GM12865 (cell line): ENCODE measurements at regions not wholly inside any gene's neighbourhood (a gene's known extent, or its start where the extent isn't known, plus 50 kb on each side); places are given as distances from the start of the nearest gene placed in this dataset.
A peak's percentile ranks its signal among the peaks of the same experiment; 100 is the strongest.
"Not testable (repeated sequence)": the region's sequence is repeated elsewhere in the genome, so short reads cannot be mapped to it uniquely, and the experiment has no call there.

Experiments
- DNase-seq: peaks from one replicate; pipeline ENCODE4 v3.0.0; 2010; ENCODE audit warnings: low read depth
- H3K4me3 ChIP-seq: 2 replicates; pipeline ENCODE4 v1.5.1; 2011; ENCODE audit warnings: mild to moderate bottlenecking, low read depth, low read length, control low read depth
- TF ChIP-seq, protein P1 (sequence below): IDR thresholded peaks from 2 replicates; pipeline ENCODE4 v1.5.1; 2011; ENCODE audit warnings: low read length, control low read depth, low read depth, inconsistent platforms; ENCODE audit not compliant: insufficient read depth; ENCODE audit errors: missing control alignments

DNA sequence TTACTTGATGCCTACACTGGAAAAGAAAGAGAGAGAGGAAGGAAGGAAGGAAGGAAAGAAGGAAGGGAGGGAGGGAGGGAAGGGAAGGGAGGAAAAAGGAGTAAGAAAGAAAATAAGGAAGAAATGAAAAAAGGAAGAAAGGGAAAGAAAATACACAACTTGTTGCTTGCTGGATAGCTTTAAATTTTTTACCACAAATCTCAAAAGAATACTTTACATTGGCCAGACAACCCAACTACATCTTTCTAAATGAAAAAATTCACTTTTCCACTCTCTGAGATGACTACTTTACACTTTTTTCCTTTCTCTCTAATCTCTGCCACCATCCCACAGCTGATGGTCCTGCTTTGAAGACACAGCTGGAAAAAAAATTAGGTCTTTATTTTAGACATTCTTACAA lies 228.9 kb upstream of the FAM78B start:
- no peak overlapping the region for H3K4me3 ChIP-seq
- DNase-seq = no peak
- TF ChIP-seq, protein P1, sequence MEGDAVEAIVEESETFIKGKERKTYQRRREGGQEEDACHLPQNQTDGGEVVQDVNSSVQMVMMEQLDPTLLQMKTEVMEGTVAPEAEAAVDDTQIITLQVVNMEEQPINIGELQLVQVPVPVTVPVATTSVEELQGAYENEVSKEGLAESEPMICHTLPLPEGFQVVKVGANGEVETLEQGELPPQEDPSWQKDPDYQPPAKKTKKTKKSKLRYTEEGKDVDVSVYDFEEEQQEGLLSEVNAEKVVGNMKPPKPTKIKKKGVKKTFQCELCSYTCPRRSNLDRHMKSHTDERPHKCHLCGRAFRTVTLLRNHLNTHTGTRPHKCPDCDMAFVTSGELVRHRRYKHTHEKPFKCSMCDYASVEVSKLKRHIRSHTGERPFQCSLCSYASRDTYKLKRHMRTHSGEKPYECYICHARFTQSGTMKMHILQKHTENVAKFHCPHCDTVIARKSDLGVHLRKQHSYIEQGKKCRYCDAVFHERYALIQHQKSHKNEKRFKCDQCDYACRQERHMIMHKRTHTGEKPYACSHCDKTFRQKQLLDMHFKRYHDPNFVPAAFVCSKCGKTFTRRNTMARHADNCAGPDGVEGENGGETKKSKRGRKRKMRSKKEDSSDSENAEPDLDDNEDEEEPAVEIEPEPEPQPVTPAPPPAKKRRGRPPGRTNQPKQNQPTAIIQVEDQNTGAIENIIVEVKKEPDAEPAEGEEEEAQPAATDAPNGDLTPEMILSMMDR = no peak

DNA sequence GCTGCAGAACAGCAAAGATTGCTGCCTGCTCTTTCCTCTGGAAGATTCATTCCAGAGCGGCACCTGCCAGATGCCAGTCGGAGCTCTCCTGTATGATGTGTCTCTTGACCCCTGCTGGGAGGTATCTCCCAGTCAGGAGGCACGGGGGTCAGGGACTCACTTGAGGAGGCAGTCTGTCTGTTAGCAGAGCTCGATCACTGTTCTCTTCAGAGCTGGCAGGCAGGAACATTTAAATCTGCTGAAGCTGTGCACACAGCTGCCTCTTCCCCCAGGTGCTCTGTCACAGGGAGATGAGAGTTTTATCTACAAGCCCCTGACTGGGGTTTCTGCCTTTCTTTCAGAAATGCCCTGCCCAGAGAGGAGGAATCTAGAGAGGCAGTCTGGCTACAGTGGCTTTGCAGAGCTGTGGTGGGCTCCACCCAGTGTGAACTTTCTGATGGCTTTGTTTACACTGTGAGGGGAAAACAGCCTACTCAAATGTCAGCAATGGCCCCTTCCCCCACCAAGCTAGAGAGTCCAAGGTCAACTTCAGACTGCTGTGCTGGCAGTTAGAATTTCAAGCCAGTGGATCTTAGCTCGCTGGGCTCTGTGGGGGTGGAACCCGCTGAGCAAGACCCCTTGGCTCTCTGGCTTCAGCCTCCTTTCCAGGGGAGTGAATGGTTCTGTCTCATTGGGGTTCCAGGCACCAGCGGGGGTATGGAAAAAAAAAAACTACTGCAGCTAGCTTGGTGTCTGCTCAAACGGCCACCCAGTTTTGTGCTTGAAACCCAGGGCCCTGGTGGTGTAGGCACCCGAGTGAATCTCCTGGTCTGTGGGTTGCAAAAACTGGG lies 242.7 kb upstream of the FAM78B start:
- H3K4me3 ChIP-seq, DNase-seq: not testable (repeated sequence)

DNA sequence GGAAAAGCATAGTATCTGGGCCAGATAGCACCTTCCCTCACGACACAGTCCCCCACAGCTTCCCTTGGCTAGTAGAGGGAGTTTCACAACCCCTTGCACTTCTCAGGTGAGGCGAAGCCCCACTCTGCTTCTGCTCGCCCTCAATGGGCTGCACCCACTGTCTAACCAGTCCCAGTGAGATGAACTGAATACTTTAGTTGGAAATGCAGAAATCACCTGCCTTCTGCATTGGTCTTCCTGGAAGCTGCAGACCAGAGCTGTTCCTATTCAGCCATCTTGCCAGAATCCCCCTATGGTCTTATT lies 243.2 kb upstream of the FAM78B start:
- H3K4me3 ChIP-seq = no peak overlapping the region
- TF ChIP-seq, protein P1 = no peak
- no peak for DNase-seq

DNA sequence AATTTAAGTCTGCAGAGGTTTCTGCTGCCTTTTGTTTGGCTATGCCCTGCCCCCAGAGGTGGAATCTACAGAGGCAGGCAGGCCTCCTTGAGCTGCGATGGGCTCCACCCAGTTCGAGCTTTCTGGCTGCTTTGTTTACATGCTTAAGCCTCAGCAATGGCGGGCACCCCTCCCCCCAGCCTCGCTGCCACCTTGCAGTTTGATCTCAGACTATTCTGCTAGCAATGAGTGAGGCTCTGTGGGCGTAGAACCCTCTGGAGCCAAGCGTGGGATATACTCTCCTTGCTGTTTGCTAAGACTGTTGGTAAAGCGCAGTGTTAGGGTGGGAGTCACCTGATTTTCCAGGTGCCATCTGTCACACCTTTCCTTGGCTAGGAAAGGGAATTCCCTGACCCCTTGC lies 250.0 kb upstream of the FAM78B start:
- DNase-seq, H3K4me3 ChIP-seq: not testable (repeated sequence)

DNA sequence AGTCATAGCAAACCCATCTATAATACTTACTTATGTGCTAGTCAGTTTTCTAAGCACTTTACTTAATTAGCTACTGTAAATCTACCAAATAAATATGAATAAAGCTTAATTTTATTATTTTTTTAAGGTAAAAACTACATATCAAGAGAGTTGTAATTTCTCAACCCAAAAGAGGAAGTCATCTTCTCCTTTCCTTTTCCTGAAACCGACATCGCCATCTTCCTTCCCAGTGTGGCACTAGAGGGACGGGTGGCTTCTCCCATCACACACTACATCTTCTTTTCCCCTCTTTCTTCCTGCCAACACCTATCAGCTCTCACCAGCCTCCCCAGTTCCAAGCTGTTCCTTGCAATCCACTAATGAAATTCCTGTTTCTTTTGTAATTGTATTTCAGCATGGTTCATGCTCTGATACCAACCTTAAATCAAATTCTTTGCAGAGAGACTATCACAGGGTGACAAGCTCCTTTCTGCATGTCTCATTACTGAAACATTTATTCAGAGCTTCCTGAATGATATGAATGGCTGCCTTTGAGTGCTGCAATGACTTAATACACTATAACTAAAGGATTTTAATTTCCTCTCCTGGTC lies 251.6 kb upstream of the FAM78B start:
- no peak for DNase-seq
- TF ChIP-seq, protein P1 = no peak
- no peak overlapping the region for H3K4me3 ChIP-seq

DNA sequence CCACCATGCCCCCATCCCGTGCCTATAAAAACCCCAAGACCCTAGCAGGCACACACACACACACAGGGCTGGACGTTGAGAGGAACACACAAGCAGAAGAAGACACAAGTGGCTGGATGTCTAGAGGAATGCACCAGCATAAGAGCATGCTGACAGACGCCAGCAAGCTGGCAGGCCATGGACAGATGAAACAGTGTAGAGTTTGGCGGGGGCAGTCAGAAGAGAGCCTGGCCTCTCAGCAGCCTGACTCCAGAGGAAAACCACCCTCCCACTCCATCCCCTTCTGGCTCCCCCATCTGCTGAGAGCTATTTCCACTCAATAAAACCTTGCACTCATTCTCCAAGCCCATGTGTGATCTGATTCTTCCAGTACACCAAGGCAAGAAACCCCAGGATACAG lies 255.8 kb upstream of the FAM78B start:
- DNase-seq, H3K4me3 ChIP-seq: not testable (repeated sequence)

DNA sequence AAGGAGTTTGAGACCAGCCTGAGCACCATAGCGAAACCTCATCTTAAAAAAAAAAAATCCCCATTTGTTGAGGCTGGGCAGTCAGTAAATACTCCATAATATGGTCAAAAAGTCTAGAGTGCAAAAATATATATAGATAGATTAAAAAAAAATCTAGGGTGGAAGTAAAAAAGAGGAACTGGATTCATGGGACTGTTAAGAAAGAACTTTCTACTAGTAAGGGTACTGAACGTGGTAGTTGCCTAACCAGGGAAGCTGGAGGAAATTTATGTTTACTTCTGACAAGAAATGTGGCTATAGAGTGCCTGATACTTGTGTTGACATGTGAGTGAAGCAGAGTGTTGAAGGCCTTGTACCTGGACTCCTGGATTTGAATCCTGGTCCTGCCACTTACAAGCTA lies 265.9 kb upstream of the FAM78B start:
- H3K4me3 ChIP-seq = no peak overlapping the region
- TF ChIP-seq, protein P1 = no peak
- DNase-seq = no peak

DNA sequence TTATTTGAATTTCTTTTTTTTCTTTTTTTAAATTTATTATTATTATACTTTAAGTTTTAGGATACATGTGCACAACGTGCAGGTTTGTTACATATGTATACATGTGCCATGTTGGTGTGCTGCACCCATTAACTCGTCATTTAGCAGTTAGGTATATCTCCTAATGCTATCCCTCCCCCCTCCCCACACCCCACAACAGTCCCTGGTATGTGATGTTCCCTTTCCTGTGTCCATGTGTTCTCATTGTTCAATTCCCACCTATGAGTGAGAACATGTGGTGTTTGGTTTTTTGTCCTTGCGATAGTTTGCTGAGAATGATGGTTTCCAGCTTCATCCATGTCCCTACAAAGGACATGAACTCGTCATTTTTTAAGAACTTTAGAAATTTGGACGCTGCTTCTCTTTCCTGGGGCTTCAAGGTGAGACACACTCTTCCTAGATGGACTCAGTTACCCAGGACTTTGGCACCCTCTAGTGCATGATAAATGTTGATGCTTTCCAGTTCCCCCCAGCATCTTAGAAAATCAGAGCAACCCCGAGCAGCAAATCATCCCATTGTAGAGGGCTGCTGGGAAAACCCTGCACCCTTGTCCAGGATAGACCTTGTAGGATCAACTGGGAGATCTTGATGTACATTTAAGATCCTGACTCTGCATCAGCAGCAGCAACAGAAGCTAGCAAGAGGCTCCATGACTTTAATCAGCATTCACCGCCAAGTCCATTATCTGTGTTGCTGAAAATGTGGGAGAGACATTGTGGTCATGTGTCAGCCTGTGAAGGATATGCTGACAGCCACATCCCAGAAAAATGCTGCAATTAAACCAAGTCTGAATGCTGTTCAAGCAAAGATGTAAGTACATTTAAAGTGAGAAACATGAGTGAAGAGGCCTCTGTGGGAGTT lies 266.9 kb upstream of the FAM78B start:
- DNase-seq = peak; percentile 52
- TF ChIP-seq, protein P1 = peak; percentile 22
- H3K4me3 ChIP-seq = not testable (repeated sequence)
